Loucy (cell line): ENCODE measurements at regions not wholly inside any gene's neighbourhood (a gene's known extent, or its start where the extent isn't known, plus 50 kb on each side); places are given as distances from the start of the nearest gene placed in this dataset.

Experiments used
- H2AFZ ChIP-seq: fragments of 200-600 bp; sonication (generic); 2 replicates; pipeline ENCODE4 v1.6.0; 2016; ENCODE audit warnings: antibody characterized with exemption, mild to moderate bottlenecking, low read length, moderate library complexity
- H3F3A ChIP-seq: fragments of 200-600 bp; 2 replicates; pipeline ENCODE4 v1.6.0; 2016; ENCODE audit warnings: antibody characterized with exemption, low read depth, mild to moderate bottlenecking
- H3K27me3 ChIP-seq: fragments of 200-600 bp; sonication (generic); 2 replicates; pipeline ENCODE4 v1.6.1; 2014; ENCODE audit warnings: low read length, mild to moderate bottlenecking; ENCODE audit not compliant: insufficient read depth, poor library complexity, severe bottlenecking
- H3K36me3 ChIP-seq: fragments of 200-600 bp; sonication (generic); 2 replicates; pipeline ENCODE4 v1.6.1; 2016; ENCODE audit warnings: low read length; ENCODE audit not compliant: insufficient read depth
- H3K4me1 ChIP-seq: fragments of 200-600 bp; sonication (generic); 2 replicates; pipeline ENCODE4 v1.5.1; 2014; ENCODE audit warnings: low read length, mild to moderate bottlenecking; ENCODE audit not compliant: insufficient read depth, poor library complexity, severe bottlenecking
- H3K4me2 ChIP-seq: fragments of 200-600 bp; sonication (generic); 2 replicates; pipeline ENCODE4 v1.6.0; 2014; ENCODE audit warnings: antibody characterized with exemption, low read length, low read depth, mild to moderate bottlenecking; ENCODE audit not compliant: poor library complexity, severe bottlenecking
- H3K4me3 ChIP-seq: fragments of 200-600 bp; sonication (generic); 2 replicates; pipeline ENCODE4 v1.5.1; 2014; ENCODE audit warnings: low read length, mild to moderate bottlenecking, mixed read lengths; ENCODE audit not compliant: poor library complexity, severe bottlenecking
- H3K79me2 ChIP-seq: fragments of 200-600 bp; sonication (generic); 2 replicates; pipeline ENCODE4 v1.6.1; 2014; ENCODE audit warnings: low read length; ENCODE audit not compliant: insufficient read depth
- H3K9ac ChIP-seq: fragments of 200-600 bp; sonication (generic); 2 replicates; pipeline ENCODE4 v1.6.0; 2014; ENCODE audit warnings: mild to moderate bottlenecking, low read depth, low read length, moderate library complexity; ENCODE audit not compliant: poor library complexity, severe bottlenecking
- H3K9me2 ChIP-seq: fragments of 200-600 bp; sonication (generic); replicated peaks from 2 replicates; pipeline ENCODE4 v1.6.1; 2016; ENCODE audit warnings: low read depth, low read length, mixed read lengths
- H3K9me3 ChIP-seq: fragments of 200-600 bp; sonication (generic); 2 replicates; pipeline ENCODE4 v1.6.1; 2014; ENCODE audit warnings: mild to moderate bottlenecking, antibody characterized with exemption, low read length, low read depth; ENCODE audit not compliant: insufficient read depth
- H4K20me1 ChIP-seq: fragments of 200-600 bp; sonication (generic); 2 replicates; pipeline ENCODE4 v1.6.0; 2014; ENCODE audit warnings: antibody characterized with exemption, low read length, mild to moderate bottlenecking; ENCODE audit not compliant: insufficient read depth, poor library complexity, severe bottlenecking
- CTCF ChIP-seq: fragments of 200-600 bp; sonication (generic); conservative IDR thresholded peaks from 2 replicates; pipeline ENCODE4 v1.5.1; 2014; ENCODE audit warnings: mild to moderate bottlenecking, antibody characterized with exemption, low read length
- EZH2phosphoT487 ChIP-seq: fragments of 200-600 bp; IDR thresholded peaks from 2 replicates; pipeline ENCODE4 v1.6.1; 2018; ENCODE audit warnings: antibody characterized with exemption, mild to moderate bottlenecking, moderate library complexity, borderline replicate concordance

- H3K9ac ChIP-seq = peak overlapping the region; percentile 88
- H2AFZ ChIP-seq = no peak overlapping the region
- H3F3A ChIP-seq = peaks cover 33% of the 10 kb centered on the region
- TF ChIP-seq EZH2phosphoT487 (no peak), CTCF (no peak)
- peak overlapping the region; percentile 63 for H3K4me2 ChIP-seq
- peaks cover 10% of the 10 kb centered on the region; the same call in 1 of the 2 replicates for H3K79me2 ChIP-seq
- no peaks in the 10 kb centered on the region for H3K9me2 ChIP-seq
- H3K4me3 ChIP-seq = peak overlapping the region; percentile 18
- peaks cover 6% of the 10 kb centered on the region; the same call in 1 of the 2 replicates for H3K36me3 ChIP-seq
- H3K4me1 ChIP-seq = peaks cover 78% of the 10 kb centered on the region
- H4K20me1 ChIP-seq = no peaks in the 10 kb centered on the region
- no peaks in the 10 kb centered on the region for H3K27me3 ChIP-seq
- H3K9me3 ChIP-seq = peaks cover 11% of the 10 kb centered on the region; the same call in 1 of the 2 replicates
Observed at GRCh38 chr14:56414236-56414635, 165.4 kb upstream of the TMEM260 start.

GRCh38 chr14:56416213-56416612, 163.4 kb upstream of the TMEM260 start:
- no peaks in the 10 kb centered on the region for H4K20me1 ChIP-seq
- TF ChIP-seq EZH2phosphoT487 (no peak), CTCF (no peak)
- no peaks in the 10 kb centered on the region for H3K27me3 ChIP-seq
- peaks cover under 1% of the 10 kb centered on the region; the same call in 1 of the 2 replicates for H3K9me3 ChIP-seq
- H2AFZ ChIP-seq = no peak overlapping the region
- no peak overlapping the region for H3K4me3 ChIP-seq
- peaks cover 10% of the 10 kb centered on the region; the same call in 1 of the 2 replicates for H3K79me2 ChIP-seq
- H3F3A ChIP-seq = peaks cover 33% of the 10 kb centered on the region
- H3K4me1 ChIP-seq = peaks cover 83% of the 10 kb centered on the region
- no peaks in the 10 kb centered on the region for H3K36me3 ChIP-seq
- H3K4me2 ChIP-seq = no peak overlapping the region
- H3K9me2 ChIP-seq = no peaks in the 10 kb centered on the region
- H3K9ac ChIP-seq = no peak overlapping the region

- Histone ChIP-seq H3F3A (peaks cover 25% of the 10 kb centered on the region), H3K27me3 (no peaks in the 10 kb centered on the region), H3K9me2 (no peaks in the 10 kb centered on the region), H3K9me3 (peaks cover 4% of the 10 kb centered on the region; the same call in 1 of the 2 replicates), H3K4me1 (peaks cover 76% of the 10 kb centered on the region), H4K20me1 (no peaks in the 10 kb centered on the region), H3K9ac (no peak overlapping the region), H3K79me2 (peaks cover 10% of the 10 kb centered on the region; the same call in 1 of the 2 replicates), H2AFZ (no peak overlapping the region), H3K4me2 (no peak overlapping the region), H3K36me3 (peaks cover 3% of the 10 kb centered on the region; the same call in 1 of the 2 replicates), H3K4me3 (no peak overlapping the region)
- TF ChIP-seq EZH2phosphoT487 (no peak), CTCF (no peak)
Observed at GRCh38 chr14:56417173-56417572, 162.4 kb upstream of the TMEM260 start.
